ENCODE measurements at regions not wholly inside any gene's neighbourhood (a gene's known extent, or its start where the extent isn't known, plus 50 kb on each side); places are given as distances from the start of the nearest gene placed in this dataset.

DNA sequence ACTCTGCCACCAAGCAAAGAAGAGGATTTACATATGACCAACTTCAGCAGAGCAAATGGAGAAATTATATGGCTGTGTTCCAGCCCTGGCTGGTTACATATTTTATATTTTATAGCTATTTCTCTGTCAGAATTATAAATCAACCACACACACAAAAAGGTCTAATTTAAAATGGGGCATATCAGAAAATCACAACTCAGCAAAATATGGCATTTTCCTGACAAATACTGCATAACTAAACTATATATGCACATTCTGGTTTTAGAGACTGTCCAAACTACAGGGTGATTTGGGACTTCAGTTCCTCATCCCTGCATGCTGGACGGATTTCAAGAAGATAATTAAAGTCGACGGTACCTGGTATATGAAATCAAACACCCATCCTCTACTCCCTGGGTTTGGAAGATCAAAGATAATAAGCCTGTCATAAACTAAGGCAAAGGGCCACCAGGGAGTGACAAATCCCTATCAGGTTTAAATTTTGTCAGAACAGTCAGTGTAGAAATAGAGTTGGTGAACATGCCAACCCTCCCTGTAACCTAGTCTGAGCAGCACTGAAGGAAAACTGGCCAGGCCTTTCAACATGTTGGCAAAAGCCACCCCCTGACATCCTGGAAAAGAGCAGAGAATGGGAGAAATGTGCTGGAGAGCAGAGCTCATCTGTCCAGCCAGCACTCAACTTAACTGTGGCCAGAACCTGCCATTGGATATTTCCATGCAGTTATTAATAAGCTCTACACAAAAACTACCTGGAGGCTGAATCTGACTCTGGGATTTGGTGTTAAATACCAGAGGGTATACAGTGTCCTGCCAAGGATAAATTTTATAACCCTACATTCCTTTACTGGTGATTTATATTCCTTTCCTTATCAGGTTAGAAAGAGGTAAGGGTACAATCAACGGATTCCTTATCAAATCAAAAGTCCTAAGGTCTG lies 235.7 kb downstream of the ENC1 start:
- Histone ChIP-seq H3K9ac (ENCODE audit: low read depth, low read length, poor library complexity, severe bottlenecking) (no peak overlapping the region), H2AFZ (ENCODE audit: low read length) (no peak overlapping the region), H3K27me3 (ENCODE audit: insufficient read depth, low read length, poor library complexity, severe bottlenecking) (no peaks in the 10 kb centered on the region), H3F3A (ENCODE audit: low read depth) (no peaks in the 10 kb centered on the region), H3K4me3 (ENCODE audit: low read length, poor library complexity, severe bottlenecking) (no peak overlapping the region), H3K9me3 (ENCODE audit: insufficient read depth, low read depth, low read length) (no peaks in the 10 kb centered on the region), H4K20me1 (ENCODE audit: insufficient read depth, low read length, poor library complexity, severe bottlenecking) (no peaks in the 10 kb centered on the region), H3K79me2 (ENCODE audit: insufficient read depth, low read length) (no peaks in the 10 kb centered on the region), H3K4me2 (ENCODE audit: low read depth, low read length, poor library complexity, severe bottlenecking) (no peak overlapping the region), H3K36me3 (ENCODE audit: insufficient read depth, low read length) (no peaks in the 10 kb centered on the region), H3K4me1 (ENCODE audit: insufficient read depth, low read length, poor library complexity, severe bottlenecking) (peaks cover 26% of the 10 kb centered on the region), H3K9me2 (replicated peaks; ENCODE audit: low read depth, low read length) (no peaks in the 10 kb centered on the region)
- no peak for TF ChIP-seq EZH2phosphoT487 (IDR thresholded peaks at IDR 0.05; ENCODE audit: borderline replicate concordance)
- TF ChIP-seq, protein P1, sequence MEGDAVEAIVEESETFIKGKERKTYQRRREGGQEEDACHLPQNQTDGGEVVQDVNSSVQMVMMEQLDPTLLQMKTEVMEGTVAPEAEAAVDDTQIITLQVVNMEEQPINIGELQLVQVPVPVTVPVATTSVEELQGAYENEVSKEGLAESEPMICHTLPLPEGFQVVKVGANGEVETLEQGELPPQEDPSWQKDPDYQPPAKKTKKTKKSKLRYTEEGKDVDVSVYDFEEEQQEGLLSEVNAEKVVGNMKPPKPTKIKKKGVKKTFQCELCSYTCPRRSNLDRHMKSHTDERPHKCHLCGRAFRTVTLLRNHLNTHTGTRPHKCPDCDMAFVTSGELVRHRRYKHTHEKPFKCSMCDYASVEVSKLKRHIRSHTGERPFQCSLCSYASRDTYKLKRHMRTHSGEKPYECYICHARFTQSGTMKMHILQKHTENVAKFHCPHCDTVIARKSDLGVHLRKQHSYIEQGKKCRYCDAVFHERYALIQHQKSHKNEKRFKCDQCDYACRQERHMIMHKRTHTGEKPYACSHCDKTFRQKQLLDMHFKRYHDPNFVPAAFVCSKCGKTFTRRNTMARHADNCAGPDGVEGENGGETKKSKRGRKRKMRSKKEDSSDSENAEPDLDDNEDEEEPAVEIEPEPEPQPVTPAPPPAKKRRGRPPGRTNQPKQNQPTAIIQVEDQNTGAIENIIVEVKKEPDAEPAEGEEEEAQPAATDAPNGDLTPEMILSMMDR (conservative IDR thresholded peaks at IDR 0.05; ENCODE audit: low read length) = peak; percentile 22; the same call in 1 of the 2 replicates

DNA sequence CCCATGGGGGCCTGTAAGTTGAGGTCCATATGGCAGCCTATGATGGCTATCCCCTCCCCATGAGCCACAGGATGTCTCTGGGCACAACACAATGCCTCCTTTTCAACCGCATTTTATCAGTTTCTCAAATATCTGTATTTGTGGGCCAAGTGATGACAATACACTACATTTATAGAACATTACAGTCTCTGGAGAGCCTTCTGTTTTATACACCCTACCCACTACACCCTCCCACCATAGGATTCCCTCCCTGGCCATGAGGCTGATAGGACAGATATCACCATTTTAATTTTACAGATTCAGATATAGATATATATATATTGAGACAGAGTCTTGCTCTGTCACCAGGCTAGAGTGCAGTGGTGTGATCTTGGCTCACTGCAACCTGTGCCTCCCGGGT lies 236.8 kb downstream of the ENC1 start:
- Histone ChIP-seq H3K9me3 (ENCODE audit: insufficient read depth, low read depth, low read length) (no peaks in the 10 kb centered on the region), H3K36me3 (ENCODE audit: insufficient read depth, low read length) (no peaks in the 10 kb centered on the region), H3K79me2 (ENCODE audit: insufficient read depth, low read length) (no peaks in the 10 kb centered on the region), H3K4me1 (ENCODE audit: insufficient read depth, low read length, poor library complexity, severe bottlenecking) (peaks cover 26% of the 10 kb centered on the region), H3K27me3 (ENCODE audit: insufficient read depth, low read length, poor library complexity, severe bottlenecking) (no peaks in the 10 kb centered on the region), H3K4me2 (ENCODE audit: low read depth, low read length, poor library complexity, severe bottlenecking) (no peak overlapping the region), H3K4me3 (ENCODE audit: low read length, poor library complexity, severe bottlenecking) (no peak overlapping the region), H4K20me1 (ENCODE audit: insufficient read depth, low read length, poor library complexity, severe bottlenecking) (no peaks in the 10 kb centered on the region), H3K9ac (ENCODE audit: low read depth, low read length, poor library complexity, severe bottlenecking) (no peak overlapping the region), H2AFZ (ENCODE audit: low read length) (no peak overlapping the region), H3F3A (ENCODE audit: low read depth) (no peaks in the 10 kb centered on the region), H3K9me2 (replicated peaks; ENCODE audit: low read depth, low read length) (no peaks in the 10 kb centered on the region)
- TF ChIP-seq, protein P1 (conservative IDR thresholded peaks at IDR 0.05; ENCODE audit: low read length) = no peak
- no peak for TF ChIP-seq EZH2phosphoT487 (IDR thresholded peaks at IDR 0.05; ENCODE audit: borderline replicate concordance)

DNA sequence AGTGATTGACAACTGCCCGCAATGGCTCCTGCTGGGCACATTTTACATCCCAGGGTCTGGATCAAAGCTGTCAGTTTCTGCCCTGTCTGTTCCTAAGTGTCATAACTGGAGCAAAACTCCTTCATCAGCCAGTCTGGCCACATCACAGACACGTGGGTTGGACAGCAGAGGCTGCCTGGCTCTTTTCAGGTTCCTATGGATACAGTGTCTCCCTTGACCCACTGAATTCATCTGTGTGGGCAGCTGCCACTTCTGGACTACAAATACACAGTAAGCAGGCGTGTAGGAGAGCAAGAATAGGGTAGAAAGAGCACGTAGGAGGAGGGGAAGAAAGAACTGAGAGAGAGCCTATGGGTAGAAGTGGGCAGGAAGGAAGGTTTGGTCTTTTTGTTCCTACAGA lies 238.0 kb downstream of the ENC1 start:
- Histone ChIP-seq H3F3A (ENCODE audit: low read depth) (no peaks in the 10 kb centered on the region), H3K79me2 (ENCODE audit: insufficient read depth, low read length) (no peaks in the 10 kb centered on the region), H3K4me3 (ENCODE audit: low read length, poor library complexity, severe bottlenecking) (no peak overlapping the region), H3K9me3 (ENCODE audit: insufficient read depth, low read depth, low read length) (no peaks in the 10 kb centered on the region), H3K27me3 (ENCODE audit: insufficient read depth, low read length, poor library complexity, severe bottlenecking) (no peaks in the 10 kb centered on the region), H2AFZ (ENCODE audit: low read length) (peak overlapping the region; percentile 74), H3K9me2 (replicated peaks; ENCODE audit: low read depth, low read length) (no peaks in the 10 kb centered on the region), H3K36me3 (ENCODE audit: insufficient read depth, low read length) (no peaks in the 10 kb centered on the region), H3K9ac (ENCODE audit: low read depth, low read length, poor library complexity, severe bottlenecking) (no peak overlapping the region), H4K20me1 (ENCODE audit: insufficient read depth, low read length, poor library complexity, severe bottlenecking) (no peaks in the 10 kb centered on the region), H3K4me1 (ENCODE audit: insufficient read depth, low read length, poor library complexity, severe bottlenecking) (peaks cover 24% of the 10 kb centered on the region), H3K4me2 (ENCODE audit: low read depth, low read length, poor library complexity, severe bottlenecking) (no peak overlapping the region)
- TF ChIP-seq, protein P1 (conservative IDR thresholded peaks at IDR 0.05; ENCODE audit: low read length) = no peak
- TF ChIP-seq EZH2phosphoT487 (IDR thresholded peaks at IDR 0.05; ENCODE audit: borderline replicate concordance) = no peak

Data from Loucy (cell line).